Gastrocnemius medialis (tissue), 4 donors: ENCODE measurements at regions not wholly inside any gene's neighbourhood (a gene's known extent, or its start where the extent isn't known, plus 50 kb on each side); places are given as distances from the start of the nearest gene placed in this dataset.

Experiments used
- ATAC-seq, 2 donors: fragments of 150-250 bp; one replicate each; pipeline ENCODE4 v1.9.1; 2016
- DNase-seq, 2 donors: peaks; one replicate each; pipeline ENCODE4 v3.0.0-alpha.2; 2019
- H3K27ac ChIP-seq, 4 donors: fragments of 200-600 bp; sonication (generic); 1 replicate in 1 of 4; 2 replicates in 3 of 4; pipeline ENCODE4 v1.5.1; 2016 to 2018; ENCODE audit warnings: mild to moderate bottlenecking in 2 of 4, moderate library complexity in 1 of 4
- H3K27me3 ChIP-seq, 3 donors: fragments of 200-600 bp; sonication (generic) in 2 of 3; 1 replicate in 1 of 3; 2 replicates in 2 of 3; pipeline versions ENCODE4 v1.5.1 to v1.6.0; 2016 to 2019; ENCODE audit warnings: mild to moderate bottlenecking in 1 of 3, moderate library complexity in 1 of 3
- H3K36me3 ChIP-seq, 2 donors: fragments of 200-600 bp; sonication (generic) in 1 of 2; one replicate each; pipeline ENCODE4 v1.5.1; 2017 to 2018
- H3K4me1 ChIP-seq, 2 donors: fragments of 200-600 bp; sonication (generic) in 1 of 2; one replicate each; pipeline ENCODE4 v1.5.1; 2016 to 2017; ENCODE audit warnings: mild to moderate bottlenecking in 2 of 2
- H3K4me3 ChIP-seq, 4 donors: fragments of 200-600 bp; sonication (generic) in 3 of 4; 1 replicate in 1 of 4; 2 replicates in 3 of 4; pipeline ENCODE4 v1.5.1; 2016 to 2019; ENCODE audit warnings: mild to moderate bottlenecking in 2 of 4
- H3K9me3 ChIP-seq, 3 donors: fragments of 200-600 bp; sonication (generic) in 2 of 3; 1 replicate in 1 of 3; 2 replicates in 2 of 3; pipeline ENCODE4 v1.5.1; 2016 to 2019
- CTCF ChIP-seq, 5 experiments: fragments of 450-650 bp in 3 of 5; fragments of 200-600 bp in 2 of 5; sonication (generic) in 2 of 5; IDR thresholded peaks in 4 of 5; conservative IDR thresholded peaks in 1 of 5; 1 replicate in 4 of 5; 2 replicates in 1 of 5; pipeline ENCODE4 v1.5.1; 2016 to 2019; ENCODE audit warnings: antibody characterized with exemption in 5 of 5, mild to moderate bottlenecking in 3 of 5, moderate library complexity in 3 of 5
- POLR2A ChIP-seq, 2 donors: fragments of 450-650 bp; IDR thresholded peaks; one replicate each; pipeline ENCODE4 v1.6.1; 2017; ENCODE audit warnings: antibody characterized with exemption in 2 of 2, mild to moderate bottlenecking in 2 of 2, moderate library complexity in 2 of 2
- in situ Hi-C, 4 donors: fragments of 200-750 bp; cut with MboI; loops; one replicate each; pipeline versions ENCODE4 v1.15.0 to v1.8.0; 2017; ENCODE audit warnings: low sequenced_read_pairs in 4 of 4
- intact Hi-C: fragments of 100-400 bp; cut with DNase I; formaldehyde crosslinking; loops from one replicate; pipeline ENCODE4 v1.15.1; 2023; ENCODE audit warnings: low total_unique reads

- no peak for DNase-seq
- TF ChIP-seq POLR2A (IDR thresholded peaks at IDR 0.05) (no peak), CTCF (IDR thresholded peaks at IDR 0.05 in 4 of 5, conservative IDR thresholded peaks at IDR 0.05 in 1 of 5) (no peak)
- no peaks in the 10 kb centered on the region for H3K9me3 ChIP-seq
- in situ Hi-C loops (no loop called here), intact Hi-C loops (no loop called here)
- no peaks in the 10 kb centered on the region for H3K36me3 ChIP-seq
- H3K27ac ChIP-seq: no peak overlapping the region
- H3K27me3 ChIP-seq: no peaks in the 10 kb centered on the region
- H3K4me3 ChIP-seq: no peak overlapping the region
- no peak for ATAC-seq
- H3K4me1 ChIP-seq: no peaks in the 10 kb centered on the region
These were observed 447.8 kb downstream of the KIF2B start for GRCh38 chr17:54270499-54270898.

GRCh38 chr17:54277868-54278267, 455.1 kb downstream of the KIF2B start:
- Histone ChIP-seq H3K9me3 (no peaks in the 10 kb centered on the region), H3K27me3 (no peaks in the 10 kb centered on the region), H3K4me1 (no peaks in the 10 kb centered on the region), H3K4me3 (no peak overlapping the region), H3K27ac (no peak overlapping the region), H3K36me3 (no peaks in the 10 kb centered on the region)
- no peak for TF ChIP-seq CTCF (IDR thresholded peaks at IDR 0.05 in 4 of 5, conservative IDR thresholded peaks at IDR 0.05 in 1 of 5)
- intact Hi-C loops: no loop called here
- DNase-seq: no peak
- ATAC-seq: no peak
- in situ Hi-C loops: no loop called here

- Histone ChIP-seq H3K27me3 (no peaks in the 10 kb centered on the region), H3K27ac (no peak overlapping the region), H3K4me3 (no peak overlapping the region), H3K4me1 (no peaks in the 10 kb centered on the region), H3K36me3 (no peaks in the 10 kb centered on the region), H3K9me3 (no peaks in the 10 kb centered on the region)
- DNase-seq (no peak), ATAC-seq (no peak)
- TF ChIP-seq POLR2A (IDR thresholded peaks at IDR 0.05) (no peak), CTCF (IDR thresholded peaks at IDR 0.05 in 4 of 5, conservative IDR thresholded peaks at IDR 0.05 in 1 of 5) (no peak)
- intact Hi-C loops (no loop called here), in situ Hi-C loops (loop anchor here in 1 of 4 donors (10.0 kb wide), 1 partner anchor 64 kb away; no protein-coding TSS in a partner anchor)
These were observed 458.0 kb downstream of the KIF2B start for GRCh38 chr17:54280741-54281140.

GRCh38 chr17:54282886-54283285, 460.2 kb downstream of the KIF2B start:
- intact Hi-C loops: no loop called here
- H3K36me3 ChIP-seq: no peaks in the 10 kb centered on the region
- H3K9me3 ChIP-seq: no peaks in the 10 kb centered on the region
- ATAC-seq (no peak), DNase-seq (no peak)
- no peaks in the 10 kb centered on the region for H3K27me3 ChIP-seq
- no peak for TF ChIP-seq CTCF (IDR thresholded peaks at IDR 0.05 in 4 of 5, conservative IDR thresholded peaks at IDR 0.05 in 1 of 5)
- in situ Hi-C loops: loop anchor here in 1 of 4 donors (10.0 kb wide), 1 partner anchor 62 kb away; no protein-coding TSS in a partner anchor
- no peak overlapping the region for H3K4me3 ChIP-seq
- no peaks in the 10 kb centered on the region for H3K4me1 ChIP-seq
- H3K27ac ChIP-seq: no peak overlapping the region

GRCh38 chr17:54307351-54307750, 484.6 kb downstream of the KIF2B start:
- no peaks in the 10 kb centered on the region for H3K9me3 ChIP-seq
- ATAC-seq (no peak), DNase-seq (no peak)
- H3K36me3 ChIP-seq: no peaks in the 10 kb centered on the region
- TF ChIP-seq CTCF (IDR thresholded peaks at IDR 0.05 in 4 of 5, conservative IDR thresholded peaks at IDR 0.05 in 1 of 5) (no peak), POLR2A (IDR thresholded peaks at IDR 0.05) (no peak)
- H3K27ac ChIP-seq: no peak overlapping the region
- H3K27me3 ChIP-seq: no peaks in the 10 kb centered on the region
- intact Hi-C loops (no loop called here), in situ Hi-C loops (no loop called here)
- H3K4me3 ChIP-seq: no peak overlapping the region
- no peaks in the 10 kb centered on the region for H3K4me1 ChIP-seq
